ENCODE measurements at regions not wholly inside any gene's neighbourhood (a gene's known extent, or its start where the extent isn't known, plus 50 kb on each side); places are given as distances from the start of the nearest gene placed in this dataset.

DNA sequence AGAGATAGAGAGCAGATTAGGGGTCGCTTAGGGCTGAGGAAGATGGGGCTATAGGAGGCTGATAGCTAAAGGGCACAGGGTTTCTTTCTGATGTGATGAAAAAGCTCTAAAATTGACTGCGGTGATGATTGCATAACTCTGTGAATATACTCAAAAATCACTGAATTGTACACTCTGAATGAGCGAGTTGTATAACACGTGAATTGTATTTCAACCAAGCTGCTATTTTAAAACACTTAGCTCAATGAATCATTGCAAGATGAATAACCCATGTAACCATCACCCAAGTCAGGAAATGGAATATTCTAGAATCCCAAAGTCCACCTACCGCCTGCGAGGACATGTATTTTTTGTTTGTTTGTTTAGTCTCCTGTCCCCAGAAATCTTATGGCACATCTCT lies 60.1 kb upstream of the CCND2 start:
- TF ChIP-seq, protein P1, sequence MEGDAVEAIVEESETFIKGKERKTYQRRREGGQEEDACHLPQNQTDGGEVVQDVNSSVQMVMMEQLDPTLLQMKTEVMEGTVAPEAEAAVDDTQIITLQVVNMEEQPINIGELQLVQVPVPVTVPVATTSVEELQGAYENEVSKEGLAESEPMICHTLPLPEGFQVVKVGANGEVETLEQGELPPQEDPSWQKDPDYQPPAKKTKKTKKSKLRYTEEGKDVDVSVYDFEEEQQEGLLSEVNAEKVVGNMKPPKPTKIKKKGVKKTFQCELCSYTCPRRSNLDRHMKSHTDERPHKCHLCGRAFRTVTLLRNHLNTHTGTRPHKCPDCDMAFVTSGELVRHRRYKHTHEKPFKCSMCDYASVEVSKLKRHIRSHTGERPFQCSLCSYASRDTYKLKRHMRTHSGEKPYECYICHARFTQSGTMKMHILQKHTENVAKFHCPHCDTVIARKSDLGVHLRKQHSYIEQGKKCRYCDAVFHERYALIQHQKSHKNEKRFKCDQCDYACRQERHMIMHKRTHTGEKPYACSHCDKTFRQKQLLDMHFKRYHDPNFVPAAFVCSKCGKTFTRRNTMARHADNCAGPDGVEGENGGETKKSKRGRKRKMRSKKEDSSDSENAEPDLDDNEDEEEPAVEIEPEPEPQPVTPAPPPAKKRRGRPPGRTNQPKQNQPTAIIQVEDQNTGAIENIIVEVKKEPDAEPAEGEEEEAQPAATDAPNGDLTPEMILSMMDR (IDR thresholded peaks at IDR 0.05) = no peak
- no peak for TF ChIP-seq POLR2A (IDR thresholded peaks at IDR 0.05)
